Transverse colon (tissue), 4 donors: ENCODE measurements at regions not wholly inside any gene's neighbourhood (a gene's known extent, or its start where the extent isn't known, plus 50 kb on each side); places are given as distances from the start of the nearest gene placed in this dataset.

Source experiments
- DNase-seq: peaks from one replicate; pipeline ENCODE4 v3.0.0-alpha.2; 2019
- H3K27ac ChIP-seq, 4 donors: fragments of 200-600 bp; sonication (generic); 2 replicates each; pipeline ENCODE4 v1.5.1; 2016 to 2018; ENCODE audit warnings: inconsistent platforms in 4 of 4
- H3K27me3 ChIP-seq: fragments of 200-600 bp; sonication (generic); 2 replicates; pipeline ENCODE4 v1.5.1; 2017; ENCODE audit warnings: inconsistent platforms
- H3K36me3 ChIP-seq, 4 donors: fragments of 200-600 bp; sonication (generic); 2 replicates each; pipeline ENCODE4 v1.5.1; 2017 to 2019; ENCODE audit warnings: inconsistent platforms in 4 of 4
- H3K4me1 ChIP-seq, 4 donors: fragments of 200-600 bp; sonication (generic); 2 replicates each; pipeline ENCODE4 v1.5.1; 2017 to 2020; ENCODE audit warnings: inconsistent platforms in 4 of 4
- H3K4me3 ChIP-seq, 4 donors: fragments of 200-600 bp; sonication (generic); 1 replicate in 1 of 4; 2 replicates in 3 of 4; pipeline versions ENCODE4 v1.5.1 to v1.6.1; 2017 to 2019; ENCODE audit warnings: inconsistent platforms in 4 of 4
- H3K9me3 ChIP-seq, 2 donors: fragments of 200-600 bp; sonication (generic); 2 replicates each; pipeline ENCODE4 v1.5.1; 2017 to 2019; ENCODE audit warnings: inconsistent platforms in 2 of 2
- CTCF ChIP-seq, 5 experiments: fragments of 200-600 bp in 3 of 5; fragments of 450-650 bp in 2 of 5; sonication (generic) in 3 of 5; IDR thresholded peaks; 1 replicate in 2 of 5; 2 replicates in 3 of 5; pipeline ENCODE4 v1.5.1; 2016 to 2017; ENCODE audit warnings: antibody characterized with exemption in 5 of 5, inconsistent platforms in 3 of 5, mild to moderate bottlenecking in 2 of 5, moderate library complexity in 1 of 5
- EP300 ChIP-seq: sonication (generic); formaldehyde crosslinking; IDR thresholded peaks from one replicate; pipeline ENCODE4 v1.6.1; 2017; ENCODE audit warnings: antibody characterized with exemption, low read depth
- POLR2A ChIP-seq: fragments of 450-650 bp; IDR thresholded peaks from one replicate; pipeline ENCODE4 v1.6.1; 2016; ENCODE audit warnings: antibody characterized with exemption, mild to moderate bottlenecking, moderate library complexity
- POLR2AphosphoS5 ChIP-seq, 3 donors: sonication (generic); formaldehyde crosslinking; IDR thresholded peaks; one replicate each; pipeline ENCODE4 v1.6.1; 2016; ENCODE audit warnings: antibody characterized with exemption in 3 of 3
- WGBS, 2 donors: methylation state at CpG; one replicate each; pipeline ENCODE4 v1.1.5; 2018; ENCODE audit warnings: low coverage in 1 of 2; 5-methylcytosine and 5-hydroxymethylcytosine counted together
- in situ Hi-C, 4 donors: fragments of 200-750 bp; cut with MboI; loops; one replicate each; pipeline versions ENCODE4 v1.15.0 to v1.15.1; 2017; ENCODE audit warnings: low sequenced_read_pairs in 3 of 4, low pct_ligation_motif_present in 1 of 4, low pct_unique_long_range_greater_than_20kb in 1 of 4
- intact Hi-C: fragments of 100-400 bp; cut with DNase I; formaldehyde crosslinking; loops from one replicate; pipeline ENCODE4 v1.15.1; 2023; ENCODE audit warnings: low total_unique reads

GRCh38 chr6:12605888-12606345 lies 110.7 kb upstream of the PHACTR1 start:
- 27 to 33% methylated on average over 6 to 7 of the region's 7 CpGs for WGBS, 2 donors
- no peaks in the 10 kb centered on the region for H3K9me3 ChIP-seq
- TF ChIP-seq CTCF (IDR thresholded peaks at IDR 0.05) = peak; percentile 63 to 79 (median 67)
- no peak for TF ChIP-seq EP300
- no peaks in the 10 kb centered on the region for H3K27me3 ChIP-seq
- peaks cover 0 to 13% (median 0%) of the 10 kb centered on the region in 4 donors for H3K4me1 ChIP-seq
- no peak overlapping the region for H3K27ac ChIP-seq
- no peaks in the 10 kb centered on the region for H3K36me3 ChIP-seq
- in situ Hi-C loops = loop anchor here (10.0 to 25.0 kb wide), 3 partner anchors 311 to 969 kb away; partner anchors contain the start of gene EDN1 (in 1 of the 4)
- no peak overlapping the region for H3K4me3 ChIP-seq
- DNase-seq = peak; percentile 54
- intact Hi-C loops = loop anchor here (10.0 kb wide), 1 partner anchor 311 kb away; the partner anchor contains the start of gene EDN1

DNA sequence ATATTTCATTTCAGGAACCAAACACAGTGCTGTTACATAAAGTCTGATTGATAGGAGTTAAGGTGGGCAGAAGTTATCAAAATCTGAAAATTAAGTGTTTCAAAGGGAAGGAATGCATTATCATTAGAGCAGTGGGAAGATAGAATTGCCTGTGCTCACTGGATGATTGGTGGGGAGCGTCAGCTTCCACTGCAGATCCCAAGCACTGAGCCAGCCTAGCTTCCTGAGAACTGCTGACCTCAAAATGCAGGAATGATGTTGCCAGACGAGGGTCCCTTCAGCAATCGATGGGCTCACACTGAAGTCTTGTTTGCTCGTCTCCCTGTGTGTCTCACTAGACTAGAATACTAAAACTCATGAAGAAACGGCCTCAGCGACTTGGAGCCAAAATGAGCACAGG lies 110.0 kb upstream of the PHACTR1 start:
- in situ Hi-C loops = loop anchor here (10.0 to 25.0 kb wide), 3 partner anchors 312 to 969 kb away; partner anchors contain the start of gene EDN1 (in 1 of the 4)
- Histone ChIP-seq H3K9me3 (no peaks in the 10 kb centered on the region), H3K27me3 (peaks cover under 1% of the 10 kb centered on the region), H3K4me3 (no peak overlapping the region), H3K36me3 (no peaks in the 10 kb centered on the region), H3K27ac (no peak overlapping the region), H3K4me1 (peaks cover 0 to 13% (median 0%) of the 10 kb centered on the region in 4 donors)
- TF ChIP-seq EP300 (no peak), POLR2A (no peak), POLR2AphosphoS5 (IDR thresholded peaks at IDR 0.05) (no peak), CTCF (IDR thresholded peaks at IDR 0.05) (no peak)
- intact Hi-C loops = loop anchor here (10.0 kb wide), 1 partner anchor 312 kb away; the partner anchor contains the start of gene EDN1
- DNase-seq = no peak
- WGBS, 2 donors = 81 to 89% methylated on average over 5 to 6 of the region's 6 CpGs

- no peak for DNase-seq
- H3K9me3 ChIP-seq = no peaks in the 10 kb centered on the region
- H3K4me3 ChIP-seq = no peak overlapping the region
- intact Hi-C loops = loop anchor here (10.0 kb wide), 1 partner anchor 313 kb away; the partner anchor contains the start of gene EDN1
- TF ChIP-seq POLR2AphosphoS5 (IDR thresholded peaks at IDR 0.05) (no peak), CTCF (IDR thresholded peaks at IDR 0.05) (no peak), POLR2A (no peak), EP300 (no peak)
- peaks cover 0 to 11% (median 0%) of the 10 kb centered on the region in 4 donors for H3K4me1 ChIP-seq
- H3K27me3 ChIP-seq = peaks cover 5% of the 10 kb centered on the region
- 30 to 35% methylated on average over 8 of the region's 8 CpGs for WGBS, 2 donors
- in situ Hi-C loops = loop anchor here (10.0 to 25.0 kb wide), 3 partner anchors 313 to 971 kb away; partner anchors contain the start of gene EDN1 (in 1 of the 4)
- H3K27ac ChIP-seq = no peak overlapping the region
- no peaks in the 10 kb centered on the region for H3K36me3 ChIP-seq
These were observed 108.3 kb upstream of the PHACTR1 start for GRCh38 chr6:12608016-12608860.

DNA sequence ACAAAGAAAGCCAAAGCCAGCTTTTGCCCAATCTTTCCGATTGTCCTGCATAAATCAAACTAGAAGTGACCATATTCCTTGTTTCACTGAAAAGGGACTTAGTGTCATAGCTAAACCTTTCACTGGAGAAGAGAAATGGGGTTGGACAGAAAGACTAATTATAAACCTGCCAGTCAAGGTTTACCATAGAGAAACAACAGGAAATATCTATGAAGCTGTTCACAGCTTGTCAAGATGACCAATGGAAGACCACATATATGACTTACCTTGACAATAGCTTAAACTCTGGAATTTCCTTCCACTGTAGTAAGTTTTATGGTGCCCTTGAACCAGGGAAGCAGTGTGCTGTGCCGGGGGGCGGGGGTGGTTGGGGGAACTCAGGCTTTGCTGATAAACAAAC lies 107.7 kb upstream of the PHACTR1 start:
- Histone ChIP-seq H3K27me3 (peaks cover 5% of the 10 kb centered on the region), H3K36me3 (no peaks in the 10 kb centered on the region), H3K27ac (no peak overlapping the region), H3K4me1 (peaks cover 0 to 11% (median 0%) of the 10 kb centered on the region in 4 donors), H3K4me3 (no peak overlapping the region), H3K9me3 (no peaks in the 10 kb centered on the region)
- TF ChIP-seq CTCF (IDR thresholded peaks at IDR 0.05) (no peak), EP300 (no peak), POLR2A (no peak), POLR2AphosphoS5 (IDR thresholded peaks at IDR 0.05) (no peak)
- in situ Hi-C loops (loop anchor here (10.0 to 25.0 kb wide), 3 partner anchors 314 to 972 kb away; partner anchors contain the start of gene EDN1 (in 1 of the 4)), intact Hi-C loops (loop anchor here (10.0 kb wide), 1 partner anchor 314 kb away; the partner anchor contains the start of gene EDN1)
- no peak for DNase-seq
- WGBS, 2 donors = 64 to 68% methylated on average over 1 to 3 of the region's 3 CpGs
